DMS 273 (cell line): ENCODE measurements at regions not wholly inside any gene's neighbourhood (a gene's known extent, or its start where the extent isn't known, plus 50 kb on each side); places are given as distances from the start of the nearest gene placed in this dataset.

Experiments
- DNase-seq: peaks from one replicate; lab custom pipeline; 2025; ENCODE audit not compliant: unreplicated experiment; lab: John Stamatoyannopoulos, UW

DNA sequence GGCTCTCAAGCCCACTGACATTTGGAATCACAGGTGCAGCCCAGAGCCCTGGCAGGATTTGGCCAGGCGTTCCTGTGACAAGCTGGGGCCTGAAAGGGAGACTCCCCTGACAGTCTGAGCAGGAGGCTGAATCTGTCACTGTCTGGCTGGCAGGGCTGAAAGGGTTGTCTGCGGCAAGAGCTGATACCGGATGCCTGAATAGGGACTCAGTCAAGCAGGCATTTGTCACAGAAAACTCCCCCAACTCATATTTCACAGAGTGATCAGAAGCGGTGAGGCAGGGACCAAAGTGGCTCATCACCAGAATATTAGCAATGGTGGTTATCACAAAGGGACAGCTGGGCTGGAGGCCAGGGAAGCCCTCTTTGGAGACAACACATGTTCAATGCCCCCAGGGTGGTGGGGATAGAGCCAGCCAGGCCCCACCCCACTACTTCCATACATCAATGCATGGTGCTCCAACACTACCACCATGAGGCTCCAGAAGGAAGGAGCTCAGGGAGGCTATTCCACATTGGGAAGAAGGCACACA, 295.5 kb downstream of the DTWD2 start:
- DNase-seq = peak; percentile 76

DNA sequence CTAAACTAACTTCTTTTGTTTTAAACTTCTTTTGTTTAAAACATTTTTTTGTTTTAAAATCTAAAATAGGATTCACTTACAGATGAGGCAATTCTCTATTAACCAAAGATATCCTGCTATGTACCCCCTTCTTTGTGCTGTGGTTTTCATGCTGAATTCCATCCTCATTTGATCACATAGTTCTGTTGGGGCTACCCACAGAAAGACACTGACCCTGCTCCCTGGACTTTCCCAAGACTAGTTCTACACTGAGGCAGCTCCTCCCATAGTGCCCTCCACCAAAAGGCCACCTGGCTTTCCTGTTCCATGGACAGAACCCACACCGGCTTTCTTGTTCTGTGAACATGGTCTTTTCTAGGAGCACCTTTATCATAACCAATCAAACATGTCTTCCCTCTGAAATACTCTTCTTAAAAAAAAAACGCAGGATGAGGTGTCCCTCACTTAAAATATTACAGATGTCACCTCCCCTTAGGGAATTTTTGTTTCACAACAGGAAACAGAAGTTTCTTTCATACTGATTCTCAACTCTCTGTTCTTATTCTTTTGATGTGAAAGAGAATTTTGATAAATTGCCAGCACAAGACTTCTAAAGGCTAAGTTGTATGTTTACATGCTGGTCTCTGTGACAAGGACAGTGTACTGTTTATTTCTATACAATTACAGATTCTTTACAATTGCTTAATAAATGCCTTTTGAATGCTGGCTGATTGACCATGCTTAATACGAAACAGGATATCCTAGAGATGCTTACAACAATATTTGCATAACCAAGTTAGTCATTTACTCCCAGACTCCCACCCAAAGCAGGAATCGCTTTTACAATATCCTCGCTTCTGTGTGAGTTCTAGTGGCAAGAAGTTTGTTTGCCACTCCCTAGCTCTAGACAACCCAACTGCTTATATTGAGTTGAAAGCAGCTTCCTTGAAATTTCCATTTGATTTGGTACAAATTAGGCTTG, 300.4 kb downstream of the DTWD2 start:
- no peak for DNase-seq

DNA sequence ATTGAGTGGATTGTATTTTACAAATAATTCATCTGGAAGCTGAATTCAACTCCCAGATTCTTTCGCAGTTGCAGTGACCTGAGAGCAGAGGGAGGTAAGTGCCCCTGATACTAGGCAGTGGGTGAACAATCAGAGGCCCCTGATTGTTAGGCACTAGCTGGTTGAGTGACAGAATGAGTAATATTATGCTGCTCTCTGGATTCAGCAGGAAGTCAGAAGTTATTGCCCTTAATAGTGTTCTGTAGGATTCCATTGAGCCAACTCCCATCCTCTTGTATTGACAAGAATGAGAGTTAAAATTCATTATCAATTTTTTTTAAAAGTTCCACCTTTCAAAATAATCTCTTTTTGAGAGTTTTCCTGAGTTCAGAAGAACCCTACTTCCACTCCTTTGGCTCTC, 301.2 kb downstream of the DTWD2 start:
- no peak for DNase-seq

DNA sequence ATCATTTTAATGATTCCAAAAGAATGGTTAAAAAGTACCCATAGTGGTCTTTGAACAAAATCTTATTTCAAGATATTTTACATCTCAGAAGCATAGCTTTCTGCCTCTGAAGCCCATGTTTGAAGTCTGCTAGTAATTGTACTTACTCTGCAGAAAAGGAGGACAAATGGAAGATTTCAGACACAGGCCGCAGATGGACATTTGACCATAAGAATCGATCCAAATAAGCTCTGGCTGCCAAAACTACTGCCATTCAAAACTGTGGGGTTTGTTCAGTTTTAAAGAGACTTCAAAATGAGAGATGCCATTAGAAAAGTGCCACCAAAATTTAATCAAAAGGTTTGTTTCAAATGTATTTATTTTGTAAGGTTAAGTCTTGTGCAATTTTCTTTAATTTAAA, 306.7 kb downstream of the DTWD2 start:
- no peak for DNase-seq

DNA sequence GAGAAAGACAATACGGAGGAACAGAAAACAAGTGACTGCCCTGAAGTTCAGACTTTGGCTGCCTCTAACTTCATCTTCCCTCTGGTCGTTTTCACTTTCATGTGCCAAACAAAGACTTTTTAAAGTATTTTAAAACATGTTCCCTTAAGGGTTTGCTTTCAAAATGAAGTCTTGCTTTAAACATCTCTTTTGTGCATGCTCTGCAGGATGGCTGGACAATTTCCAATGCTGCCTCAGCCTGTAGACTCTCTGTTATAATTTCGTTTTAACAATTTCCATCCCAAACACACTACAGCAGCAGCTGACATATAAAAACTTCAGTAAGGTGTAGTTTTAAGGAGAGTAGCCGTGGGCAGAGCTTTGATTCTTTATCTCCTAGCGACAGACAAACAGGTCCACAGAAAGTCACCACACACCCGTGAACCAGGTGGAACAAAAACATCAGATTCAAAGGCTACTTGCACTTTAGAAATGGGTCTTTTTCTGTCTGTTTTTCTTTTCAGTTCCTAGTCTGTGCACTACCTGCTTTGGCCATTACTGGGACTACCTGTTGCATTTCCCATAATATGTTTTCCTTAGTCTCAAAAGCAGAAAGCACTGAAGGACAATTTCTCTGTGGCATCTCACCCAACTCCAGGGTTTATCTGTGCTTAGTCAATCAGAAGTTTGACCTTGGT, 308.9 kb downstream of the DTWD2 start:
- no peak for DNase-seq

DNA sequence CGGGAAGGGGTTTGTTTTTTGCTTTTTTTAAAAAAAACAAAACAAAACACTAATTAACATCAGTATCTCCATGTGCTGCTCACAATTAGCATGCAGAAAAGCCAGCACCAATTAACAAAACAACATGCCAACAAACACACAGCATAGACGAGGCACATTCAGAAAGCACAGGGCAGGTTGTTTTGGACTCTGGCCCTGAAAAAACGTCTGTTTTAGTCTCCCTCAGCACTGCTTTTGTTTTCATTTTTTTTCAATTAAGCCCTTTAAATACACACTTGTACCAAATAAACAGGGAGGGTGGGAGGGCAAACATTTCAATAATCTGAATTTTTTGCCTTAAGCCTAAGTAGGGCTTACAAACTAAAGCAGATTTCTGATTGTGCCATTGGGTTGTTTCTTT, 309.6 kb downstream of the DTWD2 start:
- DNase-seq = no peak

DNA sequence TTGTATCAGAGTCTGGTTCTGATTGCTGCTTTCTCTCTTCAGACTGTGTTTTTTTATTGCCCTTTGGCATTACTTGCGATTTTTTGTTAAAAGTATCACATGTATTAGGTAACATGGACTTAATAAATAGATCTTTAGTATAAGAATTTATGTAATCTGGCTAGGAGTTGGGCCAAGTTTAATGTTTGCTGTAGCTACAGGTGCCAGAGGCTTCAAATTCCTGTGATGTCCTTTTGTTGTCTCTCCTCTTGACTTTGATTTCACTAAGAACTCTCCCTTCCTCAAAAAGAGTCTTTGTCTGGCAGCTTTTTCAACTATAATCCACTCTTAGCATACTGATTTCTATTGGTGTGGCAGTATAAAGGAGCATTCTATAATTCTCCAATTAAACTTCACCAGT, 313.1 kb downstream of the DTWD2 start:
- no peak for DNase-seq

DNA sequence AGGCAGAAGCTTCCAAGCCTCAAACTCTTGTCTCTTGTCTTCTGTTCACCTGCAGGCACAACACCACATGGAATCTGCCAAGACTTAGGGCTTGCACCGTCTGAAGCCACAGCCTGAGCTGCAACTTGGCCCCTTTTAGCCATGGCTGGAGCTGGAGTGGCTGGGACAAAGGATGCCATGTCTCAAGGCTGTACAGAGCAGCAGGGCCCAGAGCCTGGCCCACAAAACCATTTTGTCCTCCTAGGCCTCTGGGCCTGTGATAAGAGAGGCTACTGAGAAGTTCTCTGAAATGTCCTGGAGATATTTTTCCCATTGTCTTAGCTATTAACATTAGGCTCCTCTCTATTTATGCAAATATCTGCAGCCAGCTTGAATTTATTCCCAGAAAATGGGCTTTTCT, 330.8 kb downstream of the DTWD2 start:
- no peak for DNase-seq

DNA sequence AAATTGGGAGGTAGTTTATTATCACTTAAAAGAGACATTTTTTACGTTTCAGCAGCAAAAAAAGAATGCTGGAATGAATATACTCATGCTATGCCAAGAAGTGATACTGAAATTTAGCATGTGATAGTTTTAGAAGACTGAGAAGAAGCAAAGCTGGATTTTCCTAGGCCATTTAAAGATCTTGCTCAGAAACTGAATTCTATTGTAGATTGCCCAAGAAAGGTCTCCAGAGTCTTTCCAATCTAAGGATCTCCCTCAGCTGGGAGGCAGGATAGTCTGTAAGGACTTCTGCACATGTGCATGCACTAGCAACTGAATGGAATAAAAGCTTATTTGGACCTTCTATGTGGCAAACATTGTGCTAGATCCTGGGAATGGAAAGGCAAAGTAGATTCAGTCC, 334.5 kb downstream of the DTWD2 start:
- DNase-seq = no peak

DNA sequence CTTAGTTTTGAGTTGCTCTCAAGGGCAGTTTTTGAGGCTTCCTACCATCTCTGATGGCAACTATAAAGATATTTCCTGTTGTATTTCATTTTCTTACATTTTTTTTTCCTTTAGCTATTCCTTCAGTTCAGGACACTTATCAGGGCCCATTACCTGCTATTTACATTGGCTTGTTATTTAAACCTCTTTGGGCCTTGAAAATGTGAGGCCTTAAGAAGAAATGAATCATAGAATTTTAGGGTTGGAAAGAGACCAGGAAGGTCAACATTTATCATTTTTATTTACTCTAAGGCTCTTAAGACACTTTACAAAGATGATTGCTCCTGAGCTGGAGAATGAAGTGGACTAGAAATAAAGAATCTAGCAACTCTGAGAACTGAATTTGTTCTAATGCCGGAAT, 335.2 kb downstream of the DTWD2 start:
- no peak for DNase-seq

DNA sequence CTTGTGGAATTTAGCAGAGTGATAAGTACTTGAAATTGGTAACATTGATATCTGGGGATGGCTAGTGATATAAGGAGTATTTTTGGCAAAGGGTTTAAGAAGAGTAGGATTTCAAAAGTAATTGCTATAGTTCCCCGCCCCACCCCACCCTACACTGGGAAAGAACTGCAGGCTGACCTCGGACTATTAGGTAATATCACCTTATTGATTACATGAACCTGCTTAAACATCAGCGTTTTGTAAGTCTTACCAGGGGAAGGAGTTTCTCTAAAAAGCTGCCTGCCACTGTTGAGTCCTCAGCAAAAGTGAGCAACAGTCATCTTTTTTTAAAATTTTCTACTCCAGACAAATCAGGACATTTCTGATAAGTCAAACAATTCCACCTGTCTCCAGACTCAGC, 337.3 kb downstream of the DTWD2 start:
- no peak for DNase-seq

DNA sequence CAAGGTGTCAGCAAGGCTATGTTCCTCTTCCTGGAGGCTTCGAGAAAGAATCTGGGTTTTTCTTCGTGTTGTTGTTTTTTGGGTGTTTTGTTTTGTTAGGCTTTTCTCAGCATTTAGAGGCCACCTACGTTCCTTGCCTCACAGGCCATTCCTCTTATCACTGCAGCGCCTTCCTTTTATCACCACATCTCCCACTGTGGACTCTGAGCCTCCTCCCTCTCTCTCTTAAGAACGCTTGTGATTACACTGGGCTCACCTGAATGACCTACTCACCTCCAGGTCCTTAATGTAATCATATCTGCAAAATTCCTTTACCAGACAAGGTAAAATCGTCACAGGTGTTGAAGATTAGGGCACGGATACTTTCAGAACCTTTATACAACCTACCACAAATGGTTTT, 340.8 kb downstream of the DTWD2 start:
- DNase-seq = no peak

DNA sequence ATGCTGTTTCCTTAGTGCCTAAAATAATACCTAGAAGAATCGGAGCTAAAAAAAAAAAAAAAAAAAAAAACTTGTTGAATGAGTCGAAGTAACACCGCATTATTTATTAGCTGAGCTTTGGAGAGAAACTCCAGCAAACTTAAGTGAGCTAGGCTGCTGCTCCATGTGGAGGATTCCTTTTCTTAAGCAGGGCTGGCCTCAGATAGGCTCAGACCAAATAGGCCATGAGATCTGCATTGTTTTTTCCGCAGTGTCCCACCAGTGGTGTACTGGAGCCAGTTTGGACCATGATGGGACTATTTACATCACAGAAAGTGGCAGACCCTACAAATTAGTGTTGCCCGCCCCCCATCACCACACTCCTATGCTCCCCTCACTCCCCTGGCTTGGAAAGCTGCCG, 341.4 kb downstream of the DTWD2 start:
- DNase-seq = no peak

DNA sequence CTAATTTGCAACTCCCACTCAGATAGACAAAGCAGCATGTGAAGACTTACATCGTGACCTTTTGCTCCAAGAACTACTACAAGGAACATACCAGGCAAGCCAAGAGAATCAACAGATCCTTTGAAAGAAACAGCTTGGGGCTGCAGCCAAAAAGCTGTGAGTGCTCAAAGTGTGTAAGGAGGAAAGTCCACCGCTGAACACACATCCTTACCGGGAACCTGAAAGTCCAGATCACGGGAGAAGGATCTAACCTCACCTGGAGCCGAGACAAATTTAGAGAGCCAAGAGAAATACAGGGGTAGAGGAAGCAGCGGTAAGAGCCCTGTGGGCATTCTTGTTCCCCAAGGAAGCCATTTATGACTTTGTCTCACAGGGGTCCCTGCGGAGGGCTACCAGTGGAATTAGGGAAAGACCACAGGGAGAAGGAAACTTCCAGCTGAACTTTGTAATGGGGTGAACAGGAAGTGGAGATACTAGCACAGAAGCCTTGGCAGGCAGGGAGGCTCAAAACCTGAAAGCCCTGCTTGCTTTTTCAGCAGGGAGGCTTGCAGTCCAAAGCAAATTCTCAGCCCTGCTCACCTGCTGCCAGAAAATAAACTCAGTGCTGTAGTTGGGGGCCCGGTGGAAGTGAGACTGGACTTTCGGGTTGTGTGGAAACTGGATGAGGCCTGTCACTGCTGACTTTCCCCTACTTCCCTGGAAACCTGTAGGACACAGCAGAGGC, 350.2 kb downstream of the DTWD2 start:
- no peak for DNase-seq

DNA sequence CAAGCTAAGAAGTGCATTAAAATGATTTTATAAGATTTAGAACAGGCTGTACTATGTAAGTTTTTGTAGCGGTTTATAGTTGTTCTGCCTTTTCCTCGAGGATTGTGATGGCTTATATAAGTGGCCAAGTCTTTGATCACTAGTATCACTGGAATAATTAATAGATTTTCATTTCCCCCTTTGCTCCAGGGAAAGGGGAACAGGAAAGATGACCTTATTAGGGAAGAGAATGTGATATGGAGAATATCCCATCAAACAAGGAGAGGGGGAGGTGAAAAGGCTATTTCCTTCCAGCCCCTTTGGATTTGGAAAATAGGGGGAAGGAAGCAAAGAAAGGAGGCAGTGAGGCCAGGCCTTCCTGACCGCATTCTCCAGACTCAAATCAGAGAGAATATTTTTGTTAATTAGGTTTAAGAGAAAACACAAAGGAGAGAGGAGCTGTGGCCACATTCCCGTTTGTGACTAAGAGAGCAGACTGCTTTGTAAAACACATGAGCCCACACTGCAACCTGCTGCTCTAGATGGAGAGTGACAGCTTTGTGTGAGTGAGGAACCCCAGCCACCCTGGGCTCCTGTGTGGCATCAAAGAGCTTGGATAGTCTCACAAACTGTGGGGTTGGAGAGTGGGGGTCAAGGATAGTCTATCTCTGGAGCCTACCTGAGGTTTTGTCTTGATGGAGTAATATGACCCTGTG, 359.5 kb downstream of the DTWD2 start:
- no peak for DNase-seq

DNA sequence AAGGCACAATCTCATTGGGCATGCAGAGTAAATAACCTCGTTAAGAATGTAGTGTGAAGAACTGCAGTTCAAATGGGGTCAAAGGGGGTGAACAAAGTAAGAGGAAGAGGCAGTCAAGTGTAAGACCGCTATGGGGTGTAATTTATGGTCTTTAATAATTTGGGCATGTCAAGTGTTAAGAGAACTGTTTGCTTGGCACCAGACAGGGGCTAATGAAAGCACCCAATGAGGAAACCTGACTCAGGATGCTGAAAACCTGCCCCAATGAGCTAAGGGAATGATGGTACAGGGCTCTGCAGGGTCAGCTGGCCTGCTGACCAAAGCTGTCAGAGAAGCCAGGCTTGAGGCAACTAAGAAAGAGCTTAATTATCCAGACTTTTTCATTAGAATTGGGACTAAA, 368.1 kb downstream of the DTWD2 start:
- no peak for DNase-seq

DNA sequence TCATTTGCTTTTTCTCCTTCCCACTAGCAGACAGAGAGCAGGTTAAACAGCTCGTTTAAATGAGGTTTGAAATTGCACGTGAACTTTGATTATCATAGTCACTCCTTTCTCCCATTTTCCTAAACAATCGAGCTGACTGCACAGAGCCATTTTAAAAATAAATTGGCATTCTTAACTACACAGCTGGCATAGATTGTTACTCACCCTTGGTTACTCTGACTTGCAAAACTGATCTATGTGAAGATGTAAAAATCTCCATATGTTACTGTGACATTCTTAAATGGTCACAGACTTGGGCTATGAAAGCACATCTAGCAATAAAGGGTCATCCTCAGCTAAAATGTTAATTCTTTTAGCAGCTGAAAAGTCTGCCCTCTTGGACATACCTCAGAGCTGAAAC, 368.5 kb downstream of the DTWD2 start:
- no peak for DNase-seq

DNA sequence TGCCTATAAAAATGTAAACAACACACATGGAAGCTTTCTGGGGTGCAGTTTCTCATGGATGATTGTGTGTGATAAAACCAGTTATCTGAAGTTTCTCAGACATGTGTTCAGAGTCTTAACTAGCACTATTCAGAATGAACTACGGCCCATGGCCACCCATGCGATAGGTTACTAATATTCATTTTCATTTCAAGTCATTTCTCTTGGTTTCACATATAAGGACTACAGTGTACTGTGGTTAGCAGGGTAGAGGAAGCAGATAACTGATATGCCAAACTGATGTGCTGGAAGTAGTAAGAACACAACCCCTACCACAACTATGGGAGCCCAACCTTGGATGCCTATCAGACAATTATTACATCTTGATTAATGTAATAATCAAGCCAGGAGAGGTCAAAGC, 372.1 kb downstream of the DTWD2 start:
- no peak for DNase-seq

DNA sequence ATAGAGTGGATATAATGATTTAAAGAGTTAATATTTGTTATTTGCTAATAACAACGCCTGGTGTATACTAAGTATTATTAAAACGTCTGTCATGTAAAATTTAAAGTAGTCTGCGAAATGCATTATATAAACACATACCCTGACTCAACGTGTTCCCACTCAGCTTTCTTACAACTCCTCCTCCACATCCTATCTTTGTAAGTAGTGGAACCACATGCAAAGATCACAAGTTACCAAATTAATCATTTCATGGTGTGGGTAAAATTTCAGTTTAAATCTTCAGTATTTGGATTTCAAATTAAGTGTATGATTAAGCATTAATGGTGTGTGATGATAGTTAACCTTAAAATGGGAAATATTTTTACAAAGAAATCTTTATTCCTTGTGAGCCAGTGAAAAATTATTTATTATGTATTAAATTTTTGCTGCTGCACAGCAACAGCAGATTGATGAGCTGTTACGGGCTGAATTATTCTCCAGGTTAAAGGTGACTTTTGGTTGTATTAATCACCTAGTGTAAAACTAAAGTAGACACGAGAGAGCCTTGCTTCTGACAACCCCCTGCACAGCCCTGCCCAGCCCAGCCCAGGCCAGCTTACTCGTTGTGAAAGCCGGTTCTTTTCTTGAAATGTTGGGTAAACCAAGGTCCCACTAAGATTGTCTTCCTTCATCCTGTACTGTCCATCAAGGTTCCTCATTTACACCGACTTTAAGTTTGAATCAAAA, 373.5 kb downstream of the DTWD2 start:
- DNase-seq = no peak

DNA sequence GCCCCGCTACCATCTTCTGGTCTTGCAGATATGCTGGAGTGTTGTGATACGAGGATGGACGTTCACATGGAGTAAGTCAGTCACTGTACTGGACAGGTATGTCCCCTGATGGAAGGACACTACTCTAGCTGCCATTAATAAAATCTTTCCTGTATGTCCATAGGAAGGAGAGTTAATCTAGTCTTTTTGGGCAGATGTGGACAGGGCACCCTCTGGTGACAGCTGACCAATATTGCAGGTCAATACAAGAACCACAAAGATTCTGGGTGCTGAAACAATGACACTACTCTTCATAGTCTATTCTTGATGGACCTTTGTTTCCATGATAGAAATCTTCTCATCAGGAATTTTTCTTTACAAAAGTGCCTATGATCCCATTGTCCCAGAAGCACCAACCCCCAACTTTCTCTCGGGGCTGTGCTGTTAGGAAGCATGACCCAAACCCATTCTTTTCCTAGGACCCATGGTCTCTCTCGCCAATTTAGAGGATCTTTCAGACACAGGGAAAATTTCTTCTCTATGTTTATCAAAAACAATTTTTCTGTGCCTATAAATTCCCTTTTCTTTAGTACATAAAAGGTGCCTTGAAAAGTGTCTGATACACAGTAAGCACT, 376.9 kb downstream of the DTWD2 start:
- peak; percentile 56 for DNase-seq
